ENCODE measurements at regions not wholly inside any gene's neighbourhood (a gene's known extent, or its start where the extent isn't known, plus 50 kb on each side); places are given as distances from the start of the nearest gene placed in this dataset.
"Not testable (repeated sequence)": the region's sequence is repeated elsewhere in the genome, so short reads cannot be mapped to it uniquely, and the experiment has no call there.

- no peak for DNase-seq (ENCODE audit: low read depth, low spot score)
These were observed 433.7 kb upstream of the B3GAT1 start for GRCh38 chr11:134845474-134846327.

DNA sequence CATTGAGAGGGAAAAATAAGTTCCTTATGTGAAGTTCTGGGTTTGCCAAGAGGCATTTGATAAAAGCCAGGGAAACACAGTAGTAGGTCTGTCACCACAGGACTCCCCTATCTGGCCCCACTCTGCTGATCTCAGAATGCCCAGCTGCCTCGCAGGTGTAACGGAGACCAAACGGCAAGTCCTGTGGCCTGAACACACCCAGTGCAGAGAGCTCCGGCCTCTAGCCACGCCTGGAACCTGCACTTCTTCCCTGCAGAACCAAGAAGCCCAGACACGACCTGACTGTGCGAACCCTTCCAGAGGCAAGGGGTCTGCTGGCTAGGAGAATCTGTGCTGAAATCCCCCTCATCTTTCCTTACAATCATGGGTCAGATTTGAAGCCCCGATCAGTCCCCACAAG is 432.8 kb upstream of the B3GAT1 start:
- DNase-seq (ENCODE audit: low read depth, low spot score) = no peak

DNA sequence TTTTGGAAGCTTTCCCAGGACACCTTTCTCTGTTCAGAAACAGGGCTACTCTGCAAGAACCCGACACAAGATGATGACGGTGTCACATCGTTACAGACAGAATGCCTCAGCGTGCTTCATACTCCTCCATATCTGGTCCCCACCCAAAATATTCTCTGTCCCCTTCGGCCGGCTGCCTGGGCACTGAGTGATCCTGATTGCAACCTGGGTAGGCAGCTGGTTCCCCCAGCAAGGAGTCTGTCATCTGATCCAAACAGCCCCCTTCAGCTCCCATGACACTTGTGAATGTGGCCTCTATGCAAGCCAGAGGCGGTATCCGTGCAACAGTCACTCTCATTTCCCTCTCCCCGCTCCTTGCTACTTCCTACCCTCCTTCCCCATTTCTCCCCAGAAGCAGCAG is 431.7 kb upstream of the B3GAT1 start:
- no peak for DNase-seq (ENCODE audit: low read depth, low spot score)

GRCh38 chr11:134843020-134843419 is 431.0 kb upstream of the B3GAT1 start:
- DNase-seq (ENCODE audit: low read depth, low spot score) = no peak

GRCh38 chr11:134841972-134842371 is 429.9 kb upstream of the B3GAT1 start:
- DNase-seq (ENCODE audit: low read depth, low spot score) = no peak

DNA sequence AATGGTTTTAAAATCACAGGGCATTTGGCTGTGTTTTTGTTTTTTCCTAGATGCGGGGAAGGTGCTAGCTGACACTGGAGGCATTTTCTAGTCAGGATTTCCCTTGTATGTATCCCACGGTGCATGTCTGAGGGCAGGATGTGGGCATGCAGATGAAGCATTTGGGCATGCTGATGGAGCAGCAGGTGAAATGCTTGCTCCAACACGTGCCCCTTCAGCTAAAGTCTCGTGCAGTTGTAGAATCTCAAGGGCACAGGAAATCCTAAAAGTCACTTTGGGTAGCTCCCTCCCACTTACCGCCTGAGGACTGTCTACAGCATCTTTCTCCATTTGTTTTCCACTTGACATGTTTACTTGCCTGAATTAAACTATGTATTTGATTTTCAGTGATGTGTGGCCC is 429.4 kb upstream of the B3GAT1 start:
- no peak for DNase-seq (ENCODE audit: low read depth, low spot score)

DNA sequence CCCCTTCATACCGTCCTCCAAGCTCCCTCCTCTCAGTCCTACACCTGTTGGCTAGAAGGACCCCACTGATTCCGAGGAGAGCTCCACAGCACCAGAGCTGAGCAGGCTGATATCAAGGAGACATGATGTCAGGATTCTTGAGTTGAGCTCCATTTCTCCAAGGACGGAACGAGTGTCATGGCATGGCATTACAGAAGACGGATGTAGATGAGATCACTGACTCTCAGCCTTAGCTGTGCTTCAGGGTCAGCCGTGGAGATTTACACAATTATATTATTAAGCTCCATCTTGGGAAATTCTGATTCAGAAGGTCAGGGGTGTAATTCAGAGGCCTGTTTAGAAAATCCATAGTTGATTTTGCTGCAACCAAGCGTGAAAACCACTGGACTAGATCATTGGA is 428.9 kb upstream of the B3GAT1 start:
- DNase-seq (ENCODE audit: low read depth, low spot score) = no peak

DNA sequence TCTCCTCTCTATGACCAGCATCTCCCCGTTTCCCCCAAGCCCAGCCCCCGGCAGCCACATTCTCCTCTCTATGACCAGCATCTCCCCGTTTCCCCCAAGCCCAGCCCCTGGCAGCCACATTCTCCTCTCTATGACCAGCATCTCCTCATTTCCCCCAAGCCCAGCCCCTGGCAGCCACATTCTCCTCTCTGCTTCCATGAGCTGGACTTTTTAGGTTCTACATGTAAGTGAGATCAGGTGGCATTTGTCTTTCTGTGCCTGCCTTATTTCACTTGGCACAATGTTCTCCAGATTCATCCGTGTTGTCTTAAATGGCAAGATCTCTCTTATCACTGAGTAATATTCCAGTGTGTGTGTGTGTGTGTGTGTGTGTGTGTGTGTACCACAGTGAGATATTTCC is 428.1 kb upstream of the B3GAT1 start:
- not testable (repeated sequence) for DNase-seq (ENCODE audit: low read depth, low spot score)

DNA sequence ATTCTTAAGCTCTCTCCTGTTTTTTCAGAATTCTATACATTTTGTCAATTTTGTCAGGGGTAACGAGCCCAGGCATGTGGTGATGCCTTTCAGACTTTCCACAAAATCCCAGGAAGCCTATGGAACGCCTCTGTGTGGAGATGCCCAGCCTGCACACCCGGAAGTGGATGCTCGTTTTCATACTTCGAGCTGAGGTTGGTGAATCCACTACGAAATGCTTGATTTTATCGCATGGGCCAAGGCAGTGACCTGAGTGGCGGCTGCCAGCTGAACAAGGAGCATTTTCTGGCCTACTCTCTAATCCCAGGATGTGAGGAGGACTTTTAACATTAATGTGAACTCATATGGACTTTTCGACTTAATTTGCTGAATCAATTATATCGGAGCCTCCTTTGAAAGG is 426.7 kb upstream of the B3GAT1 start:
- DNase-seq (ENCODE audit: low read depth, low spot score) = no peak

DNA sequence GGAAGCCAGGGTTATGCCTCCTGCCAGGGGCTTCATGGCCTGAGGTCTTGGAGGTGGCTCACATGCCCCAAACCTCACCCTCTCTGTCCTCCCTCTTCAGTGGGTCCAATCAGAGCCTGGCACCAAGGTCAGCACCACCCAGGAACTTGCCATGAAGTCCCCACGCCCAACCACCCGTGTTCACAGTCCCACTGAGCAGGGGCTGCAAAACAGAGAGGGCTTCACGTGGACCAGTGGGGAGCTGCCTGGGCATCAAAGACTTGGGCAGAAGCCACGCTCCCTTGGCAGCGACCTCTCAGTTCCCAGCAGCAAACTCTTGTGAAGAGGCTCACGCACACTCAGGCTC is 425.8 kb upstream of the B3GAT1 start:
- no peak for DNase-seq (ENCODE audit: low read depth, low spot score)

DNA sequence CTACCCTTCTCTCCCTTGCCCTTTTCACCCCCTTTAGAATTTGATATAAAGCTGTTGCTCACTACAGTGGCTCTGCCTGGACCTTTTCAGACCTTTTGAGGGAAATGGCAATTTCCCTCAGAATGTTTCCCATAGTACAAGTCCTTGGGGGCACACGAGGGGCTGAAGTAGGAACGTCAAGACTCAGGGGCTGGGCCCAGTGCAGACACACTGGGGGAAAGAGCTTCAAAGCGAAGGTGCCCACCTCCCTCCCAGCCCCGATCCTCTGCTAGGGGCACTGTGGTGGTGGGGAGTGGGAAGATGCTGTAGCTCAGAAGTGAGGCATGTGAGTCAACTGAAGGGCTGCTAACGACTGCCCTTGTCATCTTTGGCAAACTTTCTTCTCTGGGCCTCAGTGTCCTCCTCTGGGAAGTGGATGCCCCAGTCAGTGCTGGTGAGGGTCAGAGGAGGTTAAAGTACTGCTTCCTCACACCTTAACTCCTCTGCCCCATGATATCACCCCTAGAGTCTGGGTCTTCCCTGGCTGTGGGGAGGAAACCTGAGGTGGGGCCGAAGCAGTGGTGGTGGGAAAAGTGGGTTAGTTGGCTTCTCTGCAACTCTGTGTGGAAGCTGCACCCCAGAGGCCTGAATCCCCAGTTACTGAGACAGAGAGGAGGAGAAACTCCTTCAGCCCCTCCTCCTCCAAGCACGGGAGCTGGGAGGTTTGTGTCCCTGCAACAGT is 425.3 kb upstream of the B3GAT1 start:
- DNase-seq (ENCODE audit: low read depth, low spot score) = no peak

GRCh38 chr11:134836561-134836960 is 424.5 kb upstream of the B3GAT1 start:
- no peak for DNase-seq (ENCODE audit: low read depth, low spot score)

GRCh38 chr11:134835561-134835960 is 423.5 kb upstream of the B3GAT1 start:
- no peak for DNase-seq (ENCODE audit: low read depth, low spot score)

GRCh38 chr11:134830312-134830711 is 418.3 kb upstream of the B3GAT1 start:
- no peak for DNase-seq (ENCODE audit: low read depth, low spot score)

- DNase-seq (ENCODE audit: low read depth, low spot score) = no peak
These were observed 411.9 kb upstream of the B3GAT1 start for GRCh38 chr11:134823970-134824369.

- DNase-seq (ENCODE audit: low read depth, low spot score) = no peak
These were observed 410.9 kb upstream of the B3GAT1 start for GRCh38 chr11:134822897-134823296.

DNA sequence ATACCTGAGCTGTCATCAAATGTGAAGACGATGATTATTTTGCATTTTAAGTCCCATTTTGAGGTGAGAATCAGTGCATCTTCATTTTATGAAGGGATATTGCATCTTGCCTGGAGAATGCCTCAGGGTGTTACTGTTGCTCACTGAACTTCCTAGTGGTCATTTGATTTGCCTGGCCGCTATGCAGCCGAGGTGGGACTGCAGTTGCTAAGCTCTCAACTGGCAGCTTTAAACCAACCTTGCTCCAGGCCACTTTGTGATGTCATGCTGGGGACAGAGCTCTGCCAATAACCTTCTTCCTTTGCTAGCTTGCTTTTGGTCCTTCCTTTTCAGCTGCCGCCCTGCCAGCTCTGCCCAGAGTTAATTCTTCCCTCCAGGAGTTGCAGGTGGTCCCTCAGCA is 409.4 kb upstream of the B3GAT1 start:
- no peak for DNase-seq (ENCODE audit: low read depth, low spot score)

GRCh38 chr11:134819041-134819440 is 407.0 kb upstream of the B3GAT1 start:
- DNase-seq (ENCODE audit: low read depth, low spot score) = no peak

GRCh38 chr11:134818516-134818915 is 406.5 kb upstream of the B3GAT1 start:
- no peak for DNase-seq (ENCODE audit: low read depth, low spot score)

GRCh38 chr11:134815404-134815803 is 403.4 kb upstream of the B3GAT1 start:
- no peak for DNase-seq (ENCODE audit: low read depth, low spot score)

GRCh38 chr11:134807997-134808396 is 396.0 kb upstream of the B3GAT1 start:
- DNase-seq (ENCODE audit: low read depth, low spot score) = no peak

DNA sequence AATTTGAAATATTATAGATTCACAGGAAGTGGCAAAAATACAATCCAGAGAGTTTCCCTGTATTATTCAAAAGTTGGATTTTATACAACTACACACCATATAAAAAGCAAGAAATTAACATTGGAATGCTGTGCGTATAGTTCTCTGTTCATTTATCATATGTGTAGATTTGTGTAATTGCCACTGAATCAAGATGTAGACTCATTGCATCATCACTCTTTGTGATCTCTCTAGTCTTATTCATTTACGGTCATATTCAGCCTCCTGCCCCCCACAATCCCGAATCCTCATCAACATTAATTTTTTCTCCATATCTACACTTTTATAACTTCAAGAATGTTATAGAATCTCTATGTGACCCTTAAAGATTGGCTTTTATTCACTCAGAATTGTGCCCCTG is 390.6 kb upstream of the B3GAT1 start:
- DNase-seq (ENCODE audit: low read depth, low spot score) = no peak

- DNase-seq (ENCODE audit: low read depth, low spot score) = no peak
These were observed 390.1 kb upstream of the B3GAT1 start for GRCh38 chr11:134802116-134802515.

All from brain pericyte (primary cell).